HG02571 (cell line): ENCODE measurements at regions not wholly inside any gene's neighbourhood (a gene's known extent, or its start where the extent isn't known, plus 50 kb on each side); places are given as distances from the start of the nearest gene placed in this dataset.

Experiments
- ATAC-seq: cut with Tn5 transposase; IDR thresholded peaks from one replicate; pipeline ENCODE4 v1.9.1; 2021; ENCODE audit warnings: mild to moderate bottlenecking, moderate library complexity; ENCODE audit not compliant: unreplicated experiment

DNA sequence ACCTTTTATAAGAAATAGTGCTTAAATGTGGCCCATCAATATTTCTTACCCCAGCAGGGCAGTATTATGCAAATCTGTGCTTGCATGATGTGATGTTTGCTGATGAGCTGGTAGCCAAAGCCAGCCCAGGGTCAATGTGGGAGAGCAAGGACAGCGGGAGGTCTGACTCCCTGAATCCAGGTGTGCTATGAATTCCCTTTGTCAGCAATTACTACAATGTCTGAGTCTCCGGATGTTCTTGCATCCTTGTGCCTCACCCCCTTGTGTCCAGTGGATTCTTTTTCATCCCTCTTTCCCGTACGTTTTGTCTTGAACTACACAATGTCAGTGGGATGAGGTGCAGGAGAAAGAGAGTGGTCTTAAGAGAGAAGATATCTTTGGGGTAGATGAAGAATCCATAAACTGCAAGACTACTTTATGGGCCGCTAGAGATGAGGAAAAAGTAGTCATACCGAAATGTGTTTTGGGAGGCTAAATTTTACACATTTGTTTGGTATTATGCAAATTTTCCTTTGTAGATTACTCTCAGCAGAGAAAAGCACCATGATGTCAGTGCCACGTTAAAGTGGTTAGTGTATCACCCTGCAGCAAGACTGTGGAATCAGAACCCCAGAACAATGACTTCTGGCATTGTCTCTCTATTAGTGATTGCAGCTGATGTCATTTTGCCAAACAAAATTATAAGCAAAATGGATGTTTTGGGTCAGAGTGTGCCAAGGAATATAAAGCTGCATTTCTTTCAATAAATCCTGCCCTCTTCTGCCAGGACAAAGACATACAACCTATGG, 53.5 kb upstream of the TSHZ3 start:
- ATAC-seq, result no peak

GRCh38 chr19:31406106-31406505, 56.9 kb upstream of the TSHZ3 start:
- ATAC-seq, result no peak

DNA sequence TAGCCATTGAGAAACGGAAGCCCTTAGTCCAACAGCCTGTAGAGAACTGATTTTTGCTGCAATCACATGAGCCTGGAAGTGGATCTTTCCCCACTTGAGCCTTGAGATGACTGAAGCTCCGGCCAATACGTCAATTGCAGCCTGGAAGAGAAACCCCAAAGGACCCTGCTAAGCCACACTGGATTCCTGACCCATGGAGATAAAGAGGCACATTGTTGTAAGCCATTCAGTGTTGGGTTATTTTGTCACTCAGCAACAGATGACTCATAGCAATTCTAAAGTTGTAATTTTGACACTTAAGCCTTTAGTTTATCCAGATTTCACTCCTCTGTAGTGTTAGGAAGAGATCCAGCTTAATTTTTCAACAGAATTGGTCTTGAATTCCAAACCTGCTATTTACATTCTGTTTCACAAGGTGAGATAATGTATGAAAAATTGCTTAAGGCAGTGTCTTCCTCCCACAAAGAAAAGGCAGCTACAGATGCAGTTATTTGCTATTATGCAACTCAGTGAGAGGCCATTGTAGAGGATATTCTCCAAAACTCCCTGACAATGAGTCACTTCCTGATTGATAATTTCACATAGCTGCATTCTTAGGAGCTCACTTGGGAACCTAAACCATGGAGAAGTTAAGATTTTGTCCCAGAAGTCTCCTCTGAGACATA, 59.4 kb upstream of the TSHZ3 start:
- ATAC-seq, result no peak

DNA sequence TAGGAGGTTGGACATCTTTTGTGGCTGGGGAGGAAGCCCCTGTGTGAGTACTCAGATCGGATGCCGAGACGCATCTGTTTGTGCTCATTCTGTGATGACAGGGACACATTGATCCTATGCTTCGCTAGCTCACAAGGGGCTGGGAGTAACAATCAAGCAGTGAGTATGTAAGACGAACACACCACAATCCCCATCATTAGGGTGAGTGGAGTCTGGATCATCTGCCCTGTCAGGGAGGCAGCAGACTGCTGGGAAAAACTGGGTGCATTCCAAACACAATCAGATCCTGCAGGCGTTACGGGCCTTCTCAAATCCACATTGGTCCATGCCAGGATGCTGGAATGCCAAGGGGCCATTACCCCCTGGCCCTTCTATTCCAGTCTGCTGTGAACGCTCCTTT, 64.1 kb upstream of the TSHZ3 start:
- ATAC-seq, result no peak

- ATAC-seq, result no peak
These were observed 66.1 kb upstream of the TSHZ3 start for GRCh38 chr19:31415322-31415721.

DNA sequence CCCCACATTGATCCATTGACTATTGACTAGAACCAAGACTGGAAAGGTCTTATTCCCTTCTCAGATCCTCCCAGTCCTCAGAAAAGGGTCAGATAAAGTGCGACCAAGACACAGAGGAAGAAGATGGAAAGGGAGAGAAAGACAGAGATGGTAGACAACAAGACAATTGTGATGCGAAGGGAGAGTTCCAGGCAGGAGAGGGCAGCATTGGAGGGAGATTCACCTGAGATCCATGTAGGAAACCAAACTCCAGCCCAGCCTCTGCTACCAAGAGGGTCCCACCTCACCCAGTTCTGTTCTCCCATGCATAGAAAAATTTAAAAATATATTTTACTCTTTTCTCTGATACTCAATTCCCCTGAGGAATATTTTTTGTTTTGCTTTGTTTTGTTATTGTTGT, 67.3 kb upstream of the TSHZ3 start:
- no peak for ATAC-seq

- no peak for ATAC-seq
These were observed 68.8 kb upstream of the TSHZ3 start for GRCh38 chr19:31418055-31418454.

DNA sequence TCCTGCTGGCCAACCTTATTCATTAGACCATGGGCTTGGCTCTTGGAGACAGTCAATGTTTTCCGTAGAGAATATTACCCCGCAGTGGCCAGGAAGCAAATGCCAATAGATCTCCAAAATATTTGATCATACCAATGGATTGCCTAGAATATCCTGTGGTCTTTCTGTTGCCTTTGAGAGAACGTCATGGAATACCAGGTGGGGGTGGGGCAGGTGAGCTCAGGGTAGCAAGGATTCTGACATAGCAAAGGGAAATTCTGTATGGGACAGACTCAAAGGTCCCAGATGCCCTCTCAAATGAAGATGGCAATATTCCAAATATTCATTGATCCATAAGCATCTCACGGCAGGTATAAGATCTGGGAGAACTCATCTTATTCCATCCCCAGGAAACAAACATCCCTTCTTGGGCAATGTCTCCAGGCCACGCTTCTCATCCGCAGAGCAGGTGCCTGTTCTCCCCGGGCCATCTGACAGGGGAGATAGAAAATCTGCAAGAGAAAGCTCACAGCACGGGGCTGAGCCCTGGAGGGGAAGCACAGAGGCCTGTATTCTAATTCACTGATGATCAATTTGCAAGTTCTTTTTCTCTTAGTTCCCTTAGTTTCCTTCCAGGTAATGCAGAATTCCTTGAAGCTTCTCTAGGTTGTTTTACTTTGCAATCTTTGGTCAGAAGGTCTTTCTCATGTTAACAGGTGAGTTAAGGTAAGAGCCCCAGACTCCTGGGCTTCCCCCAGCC, 69.6 kb upstream of the TSHZ3 start:
- no peak for ATAC-seq

DNA sequence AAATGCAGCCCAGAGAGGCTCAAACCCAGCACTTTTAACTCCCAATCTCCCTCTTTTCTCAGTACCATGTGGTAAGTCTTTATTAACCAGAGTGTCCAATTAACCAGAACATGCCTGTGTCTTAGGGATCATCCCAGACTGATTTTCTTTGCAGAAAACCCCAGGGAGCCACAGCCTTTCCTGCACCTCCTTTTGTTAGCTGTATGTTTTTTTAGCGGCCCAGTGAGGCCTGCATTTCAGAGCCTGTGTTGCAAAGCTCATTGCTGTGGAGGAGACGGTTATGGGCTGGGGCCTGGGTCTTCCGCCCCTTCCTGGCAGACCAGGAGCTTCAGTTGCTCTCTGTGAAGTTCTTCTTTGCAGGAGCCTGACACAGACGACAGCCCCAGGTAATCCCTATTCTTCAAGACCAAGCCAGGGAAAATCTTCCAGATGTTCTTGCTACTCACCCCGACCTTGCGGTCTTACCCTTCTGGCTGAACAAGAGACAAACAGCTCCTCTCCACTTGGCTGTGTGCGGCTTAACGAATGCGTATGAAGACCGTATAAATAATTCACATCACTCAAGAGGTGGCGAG, 70.7 kb upstream of the TSHZ3 start:
- ATAC-seq, result no peak

GRCh38 chr19:31421082-31421481, 71.8 kb upstream of the TSHZ3 start:
- no peak for ATAC-seq

DNA sequence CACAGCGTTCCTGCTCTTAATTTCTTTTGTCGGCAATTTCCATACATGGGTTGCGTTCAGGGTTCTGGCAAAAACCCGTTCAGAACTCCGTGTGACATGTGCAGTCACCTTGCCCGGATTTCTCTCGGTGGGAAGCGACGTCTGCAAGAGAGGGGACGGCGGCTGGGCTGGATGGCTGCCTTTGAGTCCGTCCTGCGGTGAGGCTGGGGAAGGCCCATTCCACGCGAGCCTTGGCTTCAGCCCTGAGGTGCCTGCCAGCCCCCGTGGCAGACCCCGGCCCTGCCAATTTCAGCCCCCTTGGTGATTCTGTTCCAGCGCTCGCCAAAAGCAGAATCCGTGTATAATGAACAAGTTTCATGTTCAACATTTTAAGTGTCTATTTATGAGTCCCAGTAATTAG, 72.6 kb upstream of the TSHZ3 start:
- no peak for ATAC-seq

GRCh38 chr19:31423896-31424295, 74.7 kb upstream of the TSHZ3 start:
- ATAC-seq, result no peak

DNA sequence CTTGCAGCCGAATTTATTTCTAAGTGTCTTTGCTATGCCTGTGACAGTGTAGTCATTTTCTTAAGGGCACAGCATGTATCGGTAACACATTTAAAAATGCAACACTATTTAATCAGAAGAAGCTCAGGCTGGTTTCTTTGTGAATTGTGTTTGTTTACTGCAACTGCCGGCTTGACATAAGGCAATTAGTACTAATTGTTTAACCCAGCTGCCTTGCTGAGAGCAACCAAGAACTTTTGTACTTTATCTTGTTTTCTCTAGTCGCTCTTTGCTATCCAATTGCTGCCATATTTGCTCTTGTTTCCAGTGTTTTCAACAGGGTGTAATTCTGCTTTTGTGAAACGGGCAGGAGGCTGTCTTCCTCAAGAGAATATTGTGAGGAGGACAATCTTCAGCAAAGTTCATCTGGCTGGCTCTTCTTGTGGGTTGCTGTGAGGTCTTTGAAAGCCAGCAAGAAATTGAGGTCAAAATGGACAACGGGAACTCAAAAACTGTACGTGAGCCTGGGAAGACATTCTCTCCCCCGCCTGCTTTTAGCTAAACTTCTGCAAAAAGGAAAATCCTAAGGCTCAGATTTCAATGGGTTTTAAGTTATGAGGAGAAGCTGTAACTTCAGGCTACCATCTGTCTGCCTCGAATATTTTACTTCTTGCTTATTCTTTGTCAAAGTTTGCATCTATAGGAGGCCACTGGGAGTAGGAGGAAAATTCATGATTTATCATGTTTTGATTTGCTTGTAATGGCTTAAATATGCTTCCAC, 75.8 kb upstream of the TSHZ3 start:
- ATAC-seq, result no peak

- ATAC-seq, result no peak
These were observed 78.6 kb upstream of the TSHZ3 start for GRCh38 chr19:31427857-31428256.

DNA sequence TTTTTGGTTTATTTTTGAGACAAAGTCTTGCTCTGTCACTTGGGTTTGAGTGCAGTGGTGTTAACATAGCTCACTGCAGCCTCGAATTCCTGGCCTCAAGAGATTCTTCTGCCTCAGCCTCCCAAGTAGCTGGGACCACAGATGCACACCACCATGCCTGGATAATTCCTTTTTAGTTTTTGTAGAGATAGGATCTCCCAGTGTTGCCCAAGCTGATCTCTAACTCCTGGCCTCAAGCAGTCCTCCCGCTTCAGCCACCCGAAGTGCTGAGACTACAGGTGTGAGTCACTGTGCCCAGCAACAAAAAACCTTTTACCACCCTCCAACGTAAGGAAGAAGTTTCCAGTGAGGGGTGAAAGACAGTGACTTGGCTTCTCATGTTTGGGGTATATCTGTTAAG, 81.1 kb upstream of the TSHZ3 start:
- ATAC-seq, result no peak

- no peak for ATAC-seq
These were observed 83.1 kb upstream of the TSHZ3 start for GRCh38 chr19:31432201-31432810.

- no peak for ATAC-seq
These were observed 87.0 kb upstream of the TSHZ3 start for GRCh38 chr19:31436121-31436776.

GRCh38 chr19:31438401-31439269, 89.4 kb upstream of the TSHZ3 start:
- ATAC-seq, result no peak

DNA sequence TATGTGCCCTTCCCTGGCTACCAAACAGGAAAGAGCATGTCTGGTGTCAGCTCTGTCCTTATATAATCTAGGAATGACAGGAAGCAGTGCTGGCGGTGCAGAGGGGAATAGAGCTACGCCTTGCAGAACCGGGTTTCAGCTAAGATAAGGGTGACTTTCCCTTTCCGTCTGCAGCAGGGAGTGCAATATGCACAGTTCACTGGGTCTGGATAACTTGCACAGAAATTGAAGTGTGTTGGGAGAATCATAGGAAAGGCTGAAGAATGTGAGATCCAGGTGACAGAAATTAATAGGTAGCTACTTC, 90.0 kb upstream of the TSHZ3 start:
- no peak for ATAC-seq
